ENCODE measurements at regions not wholly inside any gene's neighbourhood (a gene's known extent, or its start where the extent isn't known, plus 50 kb on each side); places are given as distances from the start of the nearest gene placed in this dataset.

DNA sequence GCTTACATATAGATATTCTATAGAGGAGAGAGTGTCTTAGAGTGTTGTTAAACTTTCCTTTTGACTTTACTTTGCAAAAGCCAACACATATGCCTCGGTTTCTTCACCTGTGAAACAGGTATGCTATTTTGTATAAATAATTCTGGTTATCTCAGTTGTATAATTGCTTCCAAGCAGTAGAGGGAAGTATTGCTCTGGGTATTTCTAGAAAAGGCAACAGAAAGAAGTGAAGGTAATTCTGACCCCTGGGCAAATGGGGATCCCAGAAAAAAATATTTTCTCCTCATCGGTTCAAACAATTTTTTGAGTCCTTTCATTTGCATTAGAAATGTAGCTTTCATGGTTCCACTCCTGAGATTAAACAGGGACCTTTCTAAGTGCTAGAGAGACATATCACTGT, 216.5 kb upstream of the SEMA6D start:
- intact Hi-C loops (cut with micrococcal nuclease; ENCODE audit: unreplicated experiment) (no loop called here), in situ Hi-C loops (cut with HindIII; ENCODE audit: low pct_unique_long_range_greater_than_20kb, low sequenced_read_pairs) (no loop called here)
- Histone ChIP-seq H3K27ac (ENCODE audit: low read length) (no peak overlapping the region), H3K27me3 (ENCODE audit: control insufficient read depth, insufficient read depth, low read length) (no peaks in the 10 kb centered on the region), H3K4me3 (ENCODE audit: low read depth in 2 of 2, low read length in 2 of 2) (no peak overlapping the region), H3K9me3 (ENCODE audit: control insufficient read depth, insufficient read depth, low read depth, low read length) (no peaks in the 10 kb centered on the region), H3K36me3 (ENCODE audit: control insufficient read depth, insufficient read depth, low read length) (no peaks in the 10 kb centered on the region), H3K4me1 (ENCODE audit: control insufficient read depth, insufficient read depth, low read length) (no peaks in the 10 kb centered on the region)
- no TSS peak for BruUV-seq (replicated peaks)
- CTCF ChIA-PET: no interaction called here
- POLR2A ChIA-PET: no interaction called here
- DNase-seq (ENCODE audit: low read depth, low spot score) (no peak), ATAC-seq (no peak)
- TF ChIP-seq, protein P1, sequence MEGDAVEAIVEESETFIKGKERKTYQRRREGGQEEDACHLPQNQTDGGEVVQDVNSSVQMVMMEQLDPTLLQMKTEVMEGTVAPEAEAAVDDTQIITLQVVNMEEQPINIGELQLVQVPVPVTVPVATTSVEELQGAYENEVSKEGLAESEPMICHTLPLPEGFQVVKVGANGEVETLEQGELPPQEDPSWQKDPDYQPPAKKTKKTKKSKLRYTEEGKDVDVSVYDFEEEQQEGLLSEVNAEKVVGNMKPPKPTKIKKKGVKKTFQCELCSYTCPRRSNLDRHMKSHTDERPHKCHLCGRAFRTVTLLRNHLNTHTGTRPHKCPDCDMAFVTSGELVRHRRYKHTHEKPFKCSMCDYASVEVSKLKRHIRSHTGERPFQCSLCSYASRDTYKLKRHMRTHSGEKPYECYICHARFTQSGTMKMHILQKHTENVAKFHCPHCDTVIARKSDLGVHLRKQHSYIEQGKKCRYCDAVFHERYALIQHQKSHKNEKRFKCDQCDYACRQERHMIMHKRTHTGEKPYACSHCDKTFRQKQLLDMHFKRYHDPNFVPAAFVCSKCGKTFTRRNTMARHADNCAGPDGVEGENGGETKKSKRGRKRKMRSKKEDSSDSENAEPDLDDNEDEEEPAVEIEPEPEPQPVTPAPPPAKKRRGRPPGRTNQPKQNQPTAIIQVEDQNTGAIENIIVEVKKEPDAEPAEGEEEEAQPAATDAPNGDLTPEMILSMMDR (IDR thresholded peaks at IDR 0.05): no peak; the same call in 1 of the 2 replicates
- TF ChIP-seq SIN3A (IDR thresholded peaks at IDR 0.05; ENCODE audit: borderline replicate concordance, insufficient read depth, low read depth, low read length) (no peak), POLR2AphosphoS5 (IDR thresholded peaks at IDR 0.05; ENCODE audit: low read depth, low read length) (no peak), TCF7L2 (IDR thresholded peaks at IDR 0.05; ENCODE audit: low read depth, low read length) (no peak)
- TF ChIP-seq, protein P2, sequence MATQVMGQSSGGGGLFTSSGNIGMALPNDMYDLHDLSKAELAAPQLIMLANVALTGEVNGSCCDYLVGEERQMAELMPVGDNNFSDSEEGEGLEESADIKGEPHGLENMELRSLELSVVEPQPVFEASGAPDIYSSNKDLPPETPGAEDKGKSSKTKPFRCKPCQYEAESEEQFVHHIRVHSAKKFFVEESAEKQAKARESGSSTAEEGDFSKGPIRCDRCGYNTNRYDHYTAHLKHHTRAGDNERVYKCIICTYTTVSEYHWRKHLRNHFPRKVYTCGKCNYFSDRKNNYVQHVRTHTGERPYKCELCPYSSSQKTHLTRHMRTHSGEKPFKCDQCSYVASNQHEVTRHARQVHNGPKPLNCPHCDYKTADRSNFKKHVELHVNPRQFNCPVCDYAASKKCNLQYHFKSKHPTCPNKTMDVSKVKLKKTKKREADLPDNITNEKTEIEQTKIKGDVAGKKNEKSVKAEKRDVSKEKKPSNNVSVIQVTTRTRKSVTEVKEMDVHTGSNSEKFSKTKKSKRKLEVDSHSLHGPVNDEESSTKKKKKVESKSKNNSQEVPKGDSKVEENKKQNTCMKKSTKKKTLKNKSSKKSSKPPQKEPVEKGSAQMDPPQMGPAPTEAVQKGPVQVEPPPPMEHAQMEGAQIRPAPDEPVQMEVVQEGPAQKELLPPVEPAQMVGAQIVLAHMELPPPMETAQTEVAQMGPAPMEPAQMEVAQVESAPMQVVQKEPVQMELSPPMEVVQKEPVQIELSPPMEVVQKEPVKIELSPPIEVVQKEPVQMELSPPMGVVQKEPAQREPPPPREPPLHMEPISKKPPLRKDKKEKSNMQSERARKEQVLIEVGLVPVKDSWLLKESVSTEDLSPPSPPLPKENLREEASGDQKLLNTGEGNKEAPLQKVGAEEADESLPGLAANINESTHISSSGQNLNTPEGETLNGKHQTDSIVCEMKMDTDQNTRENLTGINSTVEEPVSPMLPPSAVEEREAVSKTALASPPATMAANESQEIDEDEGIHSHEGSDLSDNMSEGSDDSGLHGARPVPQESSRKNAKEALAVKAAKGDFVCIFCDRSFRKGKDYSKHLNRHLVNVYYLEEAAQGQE (IDR thresholded peaks at IDR 0.05; ENCODE audit: insufficient read depth in 1 of 2, low read depth in 2 of 2, low read length in 1 of 2): no peak

GRCh38 chr15:47502041-47502440, 215.3 kb upstream of the SEMA6D start:
- no peaks in the 10 kb centered on the region for H3K36me3 ChIP-seq (ENCODE audit: control insufficient read depth, insufficient read depth, low read length)
- DNase-seq (ENCODE audit: low read depth, low spot score) (no peak), ATAC-seq (no peak)
- H3K9me3 ChIP-seq (ENCODE audit: control insufficient read depth, insufficient read depth, low read depth, low read length): no peaks in the 10 kb centered on the region
- H3K4me3 ChIP-seq (ENCODE audit: low read depth in 2 of 2, low read length in 2 of 2): no peak overlapping the region
- no TSS peak for BruUV-seq (replicated peaks)
- CTCF ChIA-PET: no interaction called here
- in situ Hi-C loops (cut with HindIII; ENCODE audit: low pct_unique_long_range_greater_than_20kb, low sequenced_read_pairs) (no loop called here), intact Hi-C loops (cut with micrococcal nuclease; ENCODE audit: unreplicated experiment) (no loop called here)
- no peak overlapping the region for H3K27ac ChIP-seq (ENCODE audit: low read length)
- no peak for TF ChIP-seq POLR2AphosphoS5 (IDR thresholded peaks at IDR 0.05; ENCODE audit: low read depth, low read length)
- POLR2A ChIA-PET: no interaction called here
- H3K4me1 ChIP-seq (ENCODE audit: control insufficient read depth, insufficient read depth, low read length): no peaks in the 10 kb centered on the region
- no peaks in the 10 kb centered on the region for H3K27me3 ChIP-seq (ENCODE audit: control insufficient read depth, insufficient read depth, low read length)

DNA sequence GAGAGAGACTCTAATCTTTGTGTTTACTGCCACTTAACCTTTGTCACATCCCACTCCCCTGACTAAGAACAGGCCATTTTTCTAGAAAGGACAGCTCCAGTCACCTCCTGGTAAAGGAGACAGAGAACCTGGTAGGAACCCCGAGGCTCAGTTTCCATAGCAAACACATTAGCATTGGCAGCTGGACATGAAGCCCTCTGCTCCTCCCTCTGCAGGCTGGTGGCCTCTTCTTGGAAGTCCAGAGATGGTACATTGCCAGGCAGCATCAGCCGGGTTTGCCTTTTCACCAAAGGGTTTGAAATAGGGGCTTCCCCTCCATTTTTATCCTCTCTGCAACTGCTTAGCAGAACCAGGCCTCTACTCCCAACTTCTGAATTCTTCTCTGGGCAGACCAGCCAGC, 213.4 kb upstream of the SEMA6D start:
- CTCF ChIA-PET: no interaction called here
- in situ Hi-C loops (cut with HindIII; ENCODE audit: low pct_unique_long_range_greater_than_20kb, low sequenced_read_pairs) (no loop called here), intact Hi-C loops (cut with micrococcal nuclease; ENCODE audit: unreplicated experiment) (no loop called here)
- H3K27ac ChIP-seq (ENCODE audit: low read length): no peak overlapping the region
- DNase-seq (ENCODE audit: low read depth, low spot score) (no peak), ATAC-seq (no peak)
- no peaks in the 10 kb centered on the region for H3K36me3 ChIP-seq (ENCODE audit: control insufficient read depth, insufficient read depth, low read length)
- no peaks in the 10 kb centered on the region for H3K9me3 ChIP-seq (ENCODE audit: control insufficient read depth, insufficient read depth, low read depth, low read length)
- H3K4me1 ChIP-seq (ENCODE audit: control insufficient read depth, insufficient read depth, low read length): no peaks in the 10 kb centered on the region
- BruUV-seq (replicated peaks): no TSS peak
- POLR2A ChIA-PET: no interaction called here
- TF ChIP-seq SIN3A (IDR thresholded peaks at IDR 0.05; ENCODE audit: borderline replicate concordance, insufficient read depth, low read depth, low read length): no peak
- no peak for TF ChIP-seq TCF7L2 (IDR thresholded peaks at IDR 0.05; ENCODE audit: low read depth, low read length)
- TF ChIP-seq, protein P2 (IDR thresholded peaks at IDR 0.05; ENCODE audit: insufficient read depth in 1 of 2, low read depth in 2 of 2, low read length in 1 of 2): no peak
- TF ChIP-seq POLR2AphosphoS5 (IDR thresholded peaks at IDR 0.05; ENCODE audit: low read depth, low read length): no peak
- TF ChIP-seq, protein P1 (IDR thresholded peaks at IDR 0.05): no peak
- H3K4me3 ChIP-seq (ENCODE audit: low read depth in 2 of 2, low read length in 2 of 2): no peak overlapping the region
- H3K27me3 ChIP-seq (ENCODE audit: control insufficient read depth, insufficient read depth, low read length): no peaks in the 10 kb centered on the region
